ENCODE measurements at regions not wholly inside any gene's neighbourhood (a gene's known extent, or its start where the extent isn't known, plus 50 kb on each side); places are given as distances from the start of the nearest gene placed in this dataset.

- no peak for DNase-seq
- Histone ChIP-seq H3K4me3 (ENCODE audit: low read depth, low read length) (no peak overlapping the region), H2BK12ac (ENCODE audit: low read length) (no peak overlapping the region), H2BK5ac (ENCODE audit: low read depth, low read length, poor library complexity) (no peak overlapping the region), H3K4me2 (ENCODE audit: low read length) (no peak overlapping the region), H3K4me1 (ENCODE audit: control insufficient read depth in 1 of 2, insufficient read depth in 2 of 2, low read length in 2 of 2) (peaks cover 0 to 6% of the 10 kb centered on the region in 2 experiments), H3K18ac (ENCODE audit: low read length) (no peak overlapping the region), H4K8ac (ENCODE audit: low read depth, low read length) (no peak overlapping the region), H3K27me3 (ENCODE audit: insufficient read depth, low read length) (no peaks in the 10 kb centered on the region), H3K14ac (ENCODE audit: low read length) (no peak overlapping the region), H3K23ac (ENCODE audit: low read length) (no peak overlapping the region), H3K27ac (ENCODE audit: low read depth, low read length) (no peak overlapping the region), H2AFZ (ENCODE audit: insufficient read depth, low read length, poor library complexity) (no peak overlapping the region), H4K12ac (ENCODE audit: low read depth, low read length) (no peak overlapping the region), H3K9ac (ENCODE audit: low read length) (no peak overlapping the region), H3K79me2 (ENCODE audit: control insufficient read depth, insufficient read depth, low read length, poor library complexity) (no peaks in the 10 kb centered on the region), H3K36me3 (ENCODE audit: control insufficient read depth in 1 of 2, insufficient read depth in 2 of 2, low read length in 2 of 2) (no peaks in the 10 kb centered on the region), H3K4ac (ENCODE audit: low read depth, low read length) (no peak overlapping the region), H2AK5ac (ENCODE audit: low read length) (no peak overlapping the region), H4K91ac (ENCODE audit: low read depth, low read length) (no peak overlapping the region), H3K79me1 (ENCODE audit: low read length) (peaks cover 3% of the 10 kb centered on the region), H2BK120ac (ENCODE audit: insufficient read depth, low read length, poor library complexity) (no peak overlapping the region), H3K9me3 (ENCODE audit: insufficient read depth, low read depth, low read length) (no peaks in the 10 kb centered on the region)
- WGBS (ENCODE audit: extremely low coverage, insufficient coverage, insufficient read length), result no CpG with 5 or more reads among the region's 4 CpGs
These were observed 127.6 kb upstream of the HCCS start for GRCh38 chrX:10983526-10983925.

GRCh38 chrX:10984213-10984612 lies 126.9 kb upstream of the HCCS start:
- Histone ChIP-seq H3K79me1 (ENCODE audit: low read length) (peaks cover 5% of the 10 kb centered on the region), H3K27ac (ENCODE audit: low read depth, low read length) (no peak overlapping the region), H2BK5ac (ENCODE audit: low read depth, low read length, poor library complexity) (no peak overlapping the region), H2AK5ac (ENCODE audit: low read length) (no peak overlapping the region), H3K4me3 (ENCODE audit: low read depth, low read length) (no peak overlapping the region), H3K9ac (ENCODE audit: low read length) (no peak overlapping the region), H4K12ac (ENCODE audit: low read depth, low read length) (no peak overlapping the region), H3K18ac (ENCODE audit: low read length) (no peak overlapping the region), H3K79me2 (ENCODE audit: control insufficient read depth, insufficient read depth, low read length, poor library complexity) (no peaks in the 10 kb centered on the region), H3K4me2 (ENCODE audit: low read length) (no peak overlapping the region), H2BK120ac (ENCODE audit: insufficient read depth, low read length, poor library complexity) (no peak overlapping the region), H2BK12ac (ENCODE audit: low read length) (no peak overlapping the region), H3K4me1 (ENCODE audit: control insufficient read depth in 1 of 2, insufficient read depth in 2 of 2, low read length in 2 of 2) (peaks cover 0 to 8% of the 10 kb centered on the region in 2 experiments), H4K91ac (ENCODE audit: low read depth, low read length) (no peak overlapping the region), H3K27me3 (ENCODE audit: insufficient read depth, low read length) (no peaks in the 10 kb centered on the region), H3K4ac (ENCODE audit: low read depth, low read length) (no peak overlapping the region), H3K14ac (ENCODE audit: low read length) (no peak overlapping the region), H4K8ac (ENCODE audit: low read depth, low read length) (no peak overlapping the region), H3K36me3 (ENCODE audit: control insufficient read depth in 1 of 2, insufficient read depth in 2 of 2, low read length in 2 of 2) (no peaks in the 10 kb centered on the region), H3K23ac (ENCODE audit: low read length) (no peak overlapping the region), H2AFZ (ENCODE audit: insufficient read depth, low read length, poor library complexity) (no peak overlapping the region), H3K9me3 (ENCODE audit: insufficient read depth, low read depth, low read length) (no peaks in the 10 kb centered on the region)
- no peak for DNase-seq
- WGBS (ENCODE audit: extremely low coverage, insufficient coverage, insufficient read length), result no CpG with 5 or more reads among the region's 1 CpG

- Histone ChIP-seq H3K79me2 (ENCODE audit: control insufficient read depth, insufficient read depth, low read length, poor library complexity) (no peaks in the 10 kb centered on the region), H3K79me1 (ENCODE audit: low read length) (peaks cover 9% of the 10 kb centered on the region), H3K14ac (ENCODE audit: low read length) (no peak overlapping the region), H3K4ac (ENCODE audit: low read depth, low read length) (no peak overlapping the region), H3K9me3 (ENCODE audit: insufficient read depth, low read depth, low read length) (no peaks in the 10 kb centered on the region), H4K91ac (ENCODE audit: low read depth, low read length) (no peak overlapping the region), H3K23ac (ENCODE audit: low read length) (no peak overlapping the region), H3K4me3 (ENCODE audit: low read depth, low read length) (no peak overlapping the region), H2BK5ac (ENCODE audit: low read depth, low read length, poor library complexity) (no peak overlapping the region), H2AK5ac (ENCODE audit: low read length) (no peak overlapping the region), H3K27me3 (ENCODE audit: insufficient read depth, low read length) (no peaks in the 10 kb centered on the region), H4K8ac (ENCODE audit: low read depth, low read length) (no peak overlapping the region), H3K4me1 (ENCODE audit: control insufficient read depth in 1 of 2, insufficient read depth in 2 of 2, low read length in 2 of 2) (peaks cover 2 to 7% of the 10 kb centered on the region in 2 experiments), H3K9ac (ENCODE audit: low read length) (no peak overlapping the region), H2BK12ac (ENCODE audit: low read length) (no peak overlapping the region), H2BK120ac (ENCODE audit: insufficient read depth, low read length, poor library complexity) (no peak overlapping the region), H4K12ac (ENCODE audit: low read depth, low read length) (no peak overlapping the region), H2AFZ (ENCODE audit: insufficient read depth, low read length, poor library complexity) (no peak overlapping the region), H3K18ac (ENCODE audit: low read length) (no peak overlapping the region), H3K4me2 (ENCODE audit: low read length) (no peak overlapping the region), H3K36me3 (ENCODE audit: control insufficient read depth in 1 of 2, insufficient read depth in 2 of 2, low read length in 2 of 2) (no peaks in the 10 kb centered on the region), H3K27ac (ENCODE audit: low read depth, low read length) (no peak overlapping the region)
- DNase-seq, result no peak
- no CpG with 5 or more reads among the region's 2 CpGs for WGBS (ENCODE audit: extremely low coverage, insufficient coverage, insufficient read length)
These were observed 124.5 kb upstream of the HCCS start for GRCh38 chrX:10986616-10987015.

GRCh38 chrX:10988653-10989052 lies 122.5 kb upstream of the HCCS start:
- Histone ChIP-seq H3K27ac (ENCODE audit: low read depth, low read length) (peak overlapping the region; percentile 10), H4K8ac (ENCODE audit: low read depth, low read length) (no peak overlapping the region), H2BK5ac (ENCODE audit: low read depth, low read length, poor library complexity) (peak overlapping the region; percentile 31), H3K36me3 (ENCODE audit: control insufficient read depth in 1 of 2, insufficient read depth in 2 of 2, low read length in 2 of 2) (no peaks in the 10 kb centered on the region), H3K4me3 (ENCODE audit: low read depth, low read length) (no peak overlapping the region), H4K12ac (ENCODE audit: low read depth, low read length) (no peak overlapping the region), H2BK12ac (ENCODE audit: low read length) (peak overlapping the region; percentile 22), H3K4ac (ENCODE audit: low read depth, low read length) (no peak overlapping the region), H3K18ac (ENCODE audit: low read length) (no peak overlapping the region), H3K79me1 (ENCODE audit: low read length) (peaks cover 11% of the 10 kb centered on the region), H4K91ac (ENCODE audit: low read depth, low read length) (peak overlapping the region; percentile 68), H3K9me3 (ENCODE audit: insufficient read depth, low read depth, low read length) (no peaks in the 10 kb centered on the region), H2AK5ac (ENCODE audit: low read length) (no peak overlapping the region), H3K9ac (ENCODE audit: low read length) (no peak overlapping the region), H3K4me2 (ENCODE audit: low read length) (no peak overlapping the region), H3K27me3 (ENCODE audit: insufficient read depth, low read length) (no peaks in the 10 kb centered on the region), H3K23ac (ENCODE audit: low read length) (no peak overlapping the region), H3K4me1 (ENCODE audit: control insufficient read depth in 1 of 2, insufficient read depth in 2 of 2, low read length in 2 of 2) (peaks cover 6 to 9% of the 10 kb centered on the region in 2 experiments), H2AFZ (ENCODE audit: insufficient read depth, low read length, poor library complexity) (no peak overlapping the region), H3K14ac (ENCODE audit: low read length) (no peak overlapping the region), H3K79me2 (ENCODE audit: control insufficient read depth, insufficient read depth, low read length, poor library complexity) (no peaks in the 10 kb centered on the region), H2BK120ac (ENCODE audit: insufficient read depth, low read length, poor library complexity) (peak overlapping the region; percentile 66)
- WGBS (ENCODE audit: extremely low coverage, insufficient coverage, insufficient read length), result no CpG with 5 or more reads among the region's 4 CpGs
- DNase-seq, result no peak

Data from trophoblast cell (in vitro differentiated cells and primary cell).